ENCODE measurements at regions not wholly inside any gene's neighbourhood (a gene's known extent, or its start where the extent isn't known, plus 50 kb on each side); places are given as distances from the start of the nearest gene placed in this dataset.
"Not testable (repeated sequence)": the region's sequence is repeated elsewhere in the genome, so short reads cannot be mapped to it uniquely, and the experiment has no call there.

DNA sequence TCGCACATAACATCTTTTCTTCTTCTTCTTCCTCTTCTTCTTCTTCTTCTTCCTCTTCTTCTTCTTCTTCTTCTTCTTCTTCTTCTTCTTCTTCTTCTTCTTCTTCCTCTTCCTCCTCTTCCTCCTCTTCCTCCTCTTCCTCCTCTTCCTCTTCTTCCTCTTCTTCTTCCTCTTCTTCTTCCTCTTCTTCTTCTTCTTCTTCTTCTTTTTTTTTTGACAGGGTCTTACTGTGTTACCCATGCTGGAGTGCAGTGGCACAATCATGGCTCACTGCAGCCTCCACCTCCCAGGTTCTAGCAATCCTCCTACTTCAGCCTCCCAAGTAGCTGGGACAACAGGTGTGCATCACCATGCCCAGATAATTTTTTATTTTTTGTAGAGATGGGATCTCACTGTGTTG, 151.0 kb upstream of the HS3ST2 start:
- TF ChIP-seq, protein P1, sequence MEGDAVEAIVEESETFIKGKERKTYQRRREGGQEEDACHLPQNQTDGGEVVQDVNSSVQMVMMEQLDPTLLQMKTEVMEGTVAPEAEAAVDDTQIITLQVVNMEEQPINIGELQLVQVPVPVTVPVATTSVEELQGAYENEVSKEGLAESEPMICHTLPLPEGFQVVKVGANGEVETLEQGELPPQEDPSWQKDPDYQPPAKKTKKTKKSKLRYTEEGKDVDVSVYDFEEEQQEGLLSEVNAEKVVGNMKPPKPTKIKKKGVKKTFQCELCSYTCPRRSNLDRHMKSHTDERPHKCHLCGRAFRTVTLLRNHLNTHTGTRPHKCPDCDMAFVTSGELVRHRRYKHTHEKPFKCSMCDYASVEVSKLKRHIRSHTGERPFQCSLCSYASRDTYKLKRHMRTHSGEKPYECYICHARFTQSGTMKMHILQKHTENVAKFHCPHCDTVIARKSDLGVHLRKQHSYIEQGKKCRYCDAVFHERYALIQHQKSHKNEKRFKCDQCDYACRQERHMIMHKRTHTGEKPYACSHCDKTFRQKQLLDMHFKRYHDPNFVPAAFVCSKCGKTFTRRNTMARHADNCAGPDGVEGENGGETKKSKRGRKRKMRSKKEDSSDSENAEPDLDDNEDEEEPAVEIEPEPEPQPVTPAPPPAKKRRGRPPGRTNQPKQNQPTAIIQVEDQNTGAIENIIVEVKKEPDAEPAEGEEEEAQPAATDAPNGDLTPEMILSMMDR (IDR thresholded peaks at IDR 0.05; ENCODE audit: low read depth, low read length, poor library complexity, severe bottlenecking): not testable (repeated sequence)
- not testable (repeated sequence) for TF ChIP-seq EZH2phosphoT487 (IDR thresholded peaks at IDR 0.05; ENCODE audit: borderline replicate concordance, low read length)
